Stimulated activated CD4-positive, alpha-beta T cell treated with anti-CD3 and anti-CD28 coated beads, Interleukin-1b, Interleukin-23, amount 100 ng/mL, for 1 hour (primary cell): ENCODE measurements at regions not wholly inside any gene's neighbourhood (a gene's known extent, or its start where the extent isn't known, plus 50 kb on each side); places are given as distances from the start of the nearest gene placed in this dataset.
"Not testable (repeated sequence)": the region's sequence is repeated elsewhere in the genome, so short reads cannot be mapped to it uniquely, and the experiment has no call there.

Experiments
- DNase-seq, 2 donors: peaks; one replicate each; pipeline ENCODE4 v3.0.0-alpha.2; 2020; ENCODE audit warnings: low read depth in 2 of 2

- DNase-seq = no peak
These were observed 114.0 kb downstream of the LHX2 start for GRCh38 chr9:124125651-124125977.

GRCh38 chr9:124126648-124127646, 115.4 kb downstream of the LHX2 start:
- peak; percentile 46 to 71 for DNase-seq

GRCh38 chr9:124128568-124129166, 117.1 kb downstream of the LHX2 start:
- DNase-seq = no peak

GRCh38 chr9:124130277-124131075, 118.9 kb downstream of the LHX2 start:
- DNase-seq = no peak

GRCh38 chr9:124131518-124131917, 120.0 kb downstream of the LHX2 start:
- not testable (repeated sequence) for DNase-seq

GRCh38 chr9:124132671-124133147, 121.1 kb downstream of the LHX2 start:
- no peak for DNase-seq

- DNase-seq = no peak
These were observed 122.2 kb downstream of the LHX2 start for GRCh38 chr9:124133727-124134126.

GRCh38 chr9:124134526-124134925, 123.0 kb downstream of the LHX2 start:
- no peak for DNase-seq

GRCh38 chr9:124135813-124136365, 121.9 kb upstream of the NEK6 start:
- no peak for DNase-seq

GRCh38 chr9:124137009-124137943, 120.5 kb upstream of the NEK6 start:
- DNase-seq = no peak

GRCh38 chr9:124137944-124138335, 119.8 kb upstream of the NEK6 start:
- no peak for DNase-seq

- DNase-seq = no peak
These were observed 118.7 kb upstream of the NEK6 start for GRCh38 chr9:124139001-124139400.

- no peak for DNase-seq
These were observed 116.7 kb upstream of the NEK6 start for GRCh38 chr9:124140941-124141568.

- not testable (repeated sequence) for DNase-seq
These were observed 113.1 kb upstream of the NEK6 start for GRCh38 chr9:124144561-124145123.

GRCh38 chr9:124146031-124146561, 111.7 kb upstream of the NEK6 start:
- no peak for DNase-seq

GRCh38 chr9:124149992-124150391, 107.8 kb upstream of the NEK6 start:
- DNase-seq = no peak

GRCh38 chr9:124163760-124164255, 93.9 kb upstream of the NEK6 start:
- no peak for DNase-seq

GRCh38 chr9:124164811-124165210, 92.9 kb upstream of the NEK6 start:
- DNase-seq = no peak

GRCh38 chr9:124174433-124174832, 83.3 kb upstream of the NEK6 start:
- no peak for DNase-seq
